ENCODE measurements at regions not wholly inside any gene's neighbourhood (a gene's known extent, or its start where the extent isn't known, plus 50 kb on each side); places are given as distances from the start of the nearest gene placed in this dataset.

GRCh38 chr6:40715570-40716403, 128.6 kb upstream of the LRFN2 start:
- no peak for TF ChIP-seq EZH2 (conservative IDR thresholded peaks at IDR 0.05; ENCODE audit: low read depth, low read length)
- no peak for TF ChIP-seq POLR2A (IDR thresholded peaks at IDR 0.05; ENCODE audit: insufficient read depth in 1 of 2, low read depth in 2 of 2, low read length in 2 of 2)
- TF ChIP-seq FIP1L1 (IDR thresholded peaks at IDR 0.05; ENCODE audit: borderline replicate concordance, insufficient read depth, low read depth, low read length): no peak
- TF ChIP-seq ZBTB1 (CRISPR knock-in tag; IDR thresholded peaks at IDR 0.05; ENCODE audit: borderline replicate concordance): no peak
- TF ChIP-seq ELF1 (CRISPR knock-in tag; IDR thresholded peaks at IDR 0.05): no peak
- no peak for TF ChIP-seq ZSCAN30 (CRISPR knock-in tag; IDR thresholded peaks at IDR 0.05)
- no peak for TF ChIP-seq EHMT2 (IDR thresholded peaks at IDR 0.05; ENCODE audit: borderline replicate concordance, low read depth, low read length)
- no peak for TF ChIP-seq CTCF (CRISPR knock-in tag; IDR thresholded peaks at IDR 0.05)
- no peak for TF ChIP-seq ZNF761 (CRISPR knock-in tag; conservative IDR thresholded peaks at IDR 0.05)
- TF ChIP-seq HDAC2 (CRISPR knock-in tag; IDR thresholded peaks at IDR 0.05): no peak
- TF ChIP-seq PATZ1 (CRISPR knock-in tag; IDR thresholded peaks at IDR 0.05): no peak
- TF ChIP-seq GLI4 (CRISPR knock-in tag; IDR thresholded peaks at IDR 0.05; ENCODE audit: borderline replicate concordance): no peak
- TF ChIP-seq ZNF274 (CRISPR knock-in tag; IDR thresholded peaks at IDR 0.05): no peak
